Iris pigment epithelial cell (primary cell): ENCODE measurements at regions not wholly inside any gene's neighbourhood (a gene's known extent, or its start where the extent isn't known, plus 50 kb on each side); places are given as distances from the start of the nearest gene placed in this dataset.

ENCODE experiments used
- DNase-seq: peaks from one replicate; pipeline ENCODE4 v3.0.0-alpha.2; 2011; ENCODE audit warnings: low read depth

- DNase-seq = no peak
These were observed 750.2 kb upstream of the IGFBP3 start for GRCh38 chr7:46671108-46671769.

GRCh38 chr7:46669028-46669427 is 748.0 kb upstream of the IGFBP3 start:
- no peak for DNase-seq

- DNase-seq = no peak
These were observed 743.4 kb upstream of the IGFBP3 start for GRCh38 chr7:46664453-46664852.

- DNase-seq = no peak
These were observed 742.0 kb upstream of the IGFBP3 start for GRCh38 chr7:46663025-46663424.

- DNase-seq = no peak
These were observed 740.4 kb upstream of the IGFBP3 start for GRCh38 chr7:46661431-46661830.

- DNase-seq = peak; percentile 53
These were observed 739.4 kb upstream of the IGFBP3 start for GRCh38 chr7:46660402-46660980.

- DNase-seq = peak; percentile 26
These were observed 737.2 kb upstream of the IGFBP3 start for GRCh38 chr7:46658281-46658680.

- DNase-seq = peak; percentile 10
These were observed 733.7 kb upstream of the IGFBP3 start for GRCh38 chr7:46654546-46655443.

GRCh38 chr7:46653848-46654247 is 732.8 kb upstream of the IGFBP3 start:
- DNase-seq = no peak

GRCh38 chr7:46652317-46652716 is 731.2 kb upstream of the IGFBP3 start:
- no peak for DNase-seq

- no peak for DNase-seq
These were observed 730.6 kb upstream of the IGFBP3 start for GRCh38 chr7:46651561-46652088.

- DNase-seq = no peak
These were observed 730.0 kb upstream of the IGFBP3 start for GRCh38 chr7:46651070-46651469.

GRCh38 chr7:46649876-46650275 is 728.8 kb upstream of the IGFBP3 start:
- no peak for DNase-seq

GRCh38 chr7:46637793-46638735 is 717.0 kb upstream of the IGFBP3 start:
- DNase-seq = no peak

GRCh38 chr7:46636022-46636421 is 715.0 kb upstream of the IGFBP3 start:
- no peak for DNase-seq

- no peak for DNase-seq
These were observed 712.7 kb upstream of the IGFBP3 start for GRCh38 chr7:46633630-46634240.

GRCh38 chr7:46633200-46633599 is 712.1 kb upstream of the IGFBP3 start:
- DNase-seq = peak; percentile 18

GRCh38 chr7:46630031-46630430 is 709.0 kb upstream of the IGFBP3 start:
- peak; percentile 92 for DNase-seq

- DNase-seq = no peak
These were observed 707.3 kb upstream of the IGFBP3 start for GRCh38 chr7:46628389-46628788.

GRCh38 chr7:46626691-46627310 is 705.7 kb upstream of the IGFBP3 start:
- DNase-seq = no peak

- DNase-seq = no peak
These were observed 705.2 kb upstream of the IGFBP3 start for GRCh38 chr7:46626261-46626660.
